ENCODE measurements at regions not wholly inside any gene's neighbourhood (a gene's known extent, or its start where the extent isn't known, plus 50 kb on each side); places are given as distances from the start of the nearest gene placed in this dataset.

- TF ChIP-seq CTCF (IDR thresholded peaks at IDR 0.05; ENCODE audit: control extremely low read depth in 1 of 3, insufficient read depth in 1 of 3, low read depth in 1 of 3, low read length in 3 of 3) (no peak), SRF (IDR thresholded peaks at IDR 0.05; ENCODE audit: low read depth, low read length) (no peak), E2F6 (IDR thresholded peaks at IDR 0.05) (no peak), BRCA1 (IDR thresholded peaks at IDR 0.05; ENCODE audit: low read depth, low read length) (no peak), EP300 (IDR thresholded peaks at IDR 0.05; ENCODE audit: borderline replicate concordance in 1 of 2, low read depth in 2 of 2, low read length in 2 of 2) (no peak), YY1 (IDR thresholded peaks at IDR 0.05; ENCODE audit: low read depth, low read length) (no peak)
Observed at GRCh38 chr5:171578829-171579491, 159.5 kb downstream of the FGF18 start (continued).

Data from H1 (cell line).